ENCODE measurements at regions not wholly inside any gene's neighbourhood (a gene's known extent, or its start where the extent isn't known, plus 50 kb on each side); places are given as distances from the start of the nearest gene placed in this dataset.
"Not testable (repeated sequence)": the region's sequence is repeated elsewhere in the genome, so short reads cannot be mapped to it uniquely, and the experiment has no call there.

GRCh38 chr1:96522927-96523326 lies 198.7 kb upstream of the PTBP2 start:
- TF ChIP-seq CTCF (IDR thresholded peaks at IDR 0.05; ENCODE audit: insufficient read depth, low read depth, low read length): no peak
- H3K4me3 ChIP-seq (ENCODE audit: low read depth, low read length): no peak overlapping the region
- DNase-seq (ENCODE audit: low read depth): no peak

DNA sequence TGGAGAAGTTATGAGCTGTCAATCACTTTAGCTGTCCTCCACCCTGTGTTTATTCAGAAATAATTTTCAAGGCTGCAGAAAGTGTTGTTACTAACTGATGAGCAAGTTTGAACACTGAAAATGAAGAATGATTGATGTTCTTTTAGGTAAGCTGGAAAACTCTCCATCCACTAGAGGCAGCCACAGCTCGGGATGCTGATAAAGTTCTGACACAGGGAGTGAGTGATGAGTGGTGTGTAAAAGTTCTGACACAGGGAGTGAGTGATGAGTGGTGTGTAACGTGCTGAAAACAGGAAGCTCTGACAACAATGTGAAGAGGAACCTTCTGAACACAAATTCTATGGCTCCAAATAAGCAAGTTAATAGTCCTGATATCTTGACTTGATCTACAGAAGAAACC lies 197.5 kb upstream of the PTBP2 start:
- no peak for TF ChIP-seq CTCF (IDR thresholded peaks at IDR 0.05; ENCODE audit: insufficient read depth, low read depth, low read length)
- no peak overlapping the region for H3K4me3 ChIP-seq (ENCODE audit: low read depth, low read length)
- no peak for DNase-seq (ENCODE audit: low read depth)

DNA sequence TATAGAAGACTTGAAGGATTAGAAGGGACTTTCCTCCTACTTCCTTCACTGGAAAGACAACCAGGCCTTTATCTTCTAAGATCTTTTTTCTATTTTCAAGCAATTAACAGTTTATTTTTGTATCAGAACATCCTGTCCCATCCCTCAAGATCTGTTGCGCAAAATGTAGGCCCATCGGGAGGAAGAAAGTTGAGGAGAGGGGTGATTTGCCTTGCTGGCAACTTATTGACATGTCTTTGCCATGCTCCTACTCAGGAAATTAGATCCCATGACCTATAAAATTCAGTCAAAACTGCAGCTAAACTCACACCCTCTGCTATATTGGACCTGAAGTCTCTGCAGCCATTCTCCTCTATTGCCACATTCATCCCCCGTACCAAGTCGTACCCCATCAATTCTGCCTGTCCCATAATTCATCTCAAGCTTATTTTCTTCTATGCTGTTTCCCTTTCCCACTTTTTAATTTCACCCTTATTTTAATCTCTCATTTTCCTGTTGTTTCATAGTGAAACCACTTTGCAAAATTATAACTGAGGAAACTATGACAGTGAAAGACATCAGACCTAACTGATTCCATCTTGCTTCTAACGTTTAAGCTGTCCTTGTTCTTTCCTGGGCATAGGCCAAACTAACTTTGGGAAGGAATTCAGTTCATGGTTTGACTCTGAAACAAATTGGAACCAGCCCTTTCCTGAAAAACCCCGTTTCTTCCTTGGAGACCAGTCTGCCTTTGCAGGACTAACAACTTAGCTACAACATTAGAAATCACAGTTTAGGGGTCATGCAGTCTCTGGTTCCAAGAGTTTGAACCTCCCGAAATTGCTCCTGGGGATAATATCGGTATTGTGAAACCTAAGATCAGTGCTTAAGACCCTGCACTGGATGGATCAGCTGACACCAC lies 195.7 kb upstream of the PTBP2 start:
- no peak for TF ChIP-seq CTCF (IDR thresholded peaks at IDR 0.05; ENCODE audit: insufficient read depth, low read depth, low read length)
- no peak overlapping the region for H3K4me3 ChIP-seq (ENCODE audit: low read depth, low read length)
- DNase-seq (ENCODE audit: low read depth): no peak

DNA sequence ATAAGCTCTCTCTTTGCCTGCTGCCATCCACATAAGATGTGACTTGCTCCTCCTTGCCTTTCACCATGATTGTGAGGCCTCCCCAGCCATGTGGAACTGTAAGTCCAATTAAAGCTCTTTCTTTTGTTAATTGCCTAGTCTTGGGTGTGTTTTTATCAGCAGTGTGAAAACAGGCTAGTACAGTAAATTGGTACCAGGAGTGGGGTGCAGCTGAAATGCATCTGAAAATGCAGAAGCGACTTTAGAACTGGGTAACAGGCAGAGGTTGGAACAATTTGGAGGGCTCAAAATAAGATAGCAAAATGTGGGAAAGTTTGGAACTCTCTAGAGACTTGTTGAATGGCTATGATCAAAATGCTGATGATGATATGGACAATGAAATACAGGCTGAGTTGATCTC lies 192.9 kb upstream of the PTBP2 start:
- H3K4me3 ChIP-seq (ENCODE audit: low read depth, low read length); DNase-seq (ENCODE audit: low read depth): not testable (repeated sequence)

DNA sequence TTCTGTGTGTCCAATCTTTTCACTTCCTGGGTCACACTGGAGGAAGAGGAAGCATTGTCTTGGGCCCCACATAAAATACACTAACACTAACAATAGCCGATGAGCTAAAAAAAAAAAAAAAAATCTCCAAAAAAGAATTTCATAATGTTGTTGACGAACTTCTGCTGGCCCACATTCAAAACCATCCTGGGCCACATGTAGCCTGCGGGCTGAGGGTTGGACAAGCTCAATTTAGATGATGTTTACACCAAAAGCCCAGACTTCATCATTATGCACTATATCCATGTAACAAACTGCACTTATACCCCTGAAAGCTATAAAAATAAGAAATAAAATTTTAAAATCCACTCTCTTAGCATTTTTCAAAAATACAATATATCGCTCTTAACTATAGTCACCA lies 187.8 kb upstream of the PTBP2 start:
- no peak for TF ChIP-seq CTCF (IDR thresholded peaks at IDR 0.05; ENCODE audit: insufficient read depth, low read depth, low read length)
- no peak overlapping the region for H3K4me3 ChIP-seq (ENCODE audit: low read depth, low read length)
- no peak for DNase-seq (ENCODE audit: low read depth)

DNA sequence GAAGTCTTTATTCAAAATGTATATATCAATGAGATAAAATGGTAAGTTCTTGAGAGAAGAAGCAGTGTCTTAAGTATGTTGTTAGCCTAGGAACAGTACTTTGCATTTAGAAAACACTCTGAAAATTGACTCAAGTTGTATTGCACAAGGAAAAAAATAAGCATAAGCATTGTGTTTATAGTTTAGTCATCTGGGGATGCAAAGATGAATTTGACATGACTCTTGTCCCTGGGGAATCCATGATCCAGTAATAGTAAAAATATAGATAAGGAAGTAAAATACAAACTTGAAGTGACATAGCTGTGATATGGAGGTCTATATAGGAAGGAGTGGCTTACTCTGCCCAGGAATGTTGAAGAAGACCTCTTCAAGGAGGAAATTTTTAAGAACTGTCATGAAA lies 185.0 kb upstream of the PTBP2 start:
- no peak for TF ChIP-seq CTCF (IDR thresholded peaks at IDR 0.05; ENCODE audit: insufficient read depth, low read depth, low read length)
- DNase-seq (ENCODE audit: low read depth): peak; percentile 4

GRCh38 chr1:96538111-96538641 lies 183.4 kb upstream of the PTBP2 start:
- no peak overlapping the region for H3K4me3 ChIP-seq (ENCODE audit: low read depth, low read length)
- DNase-seq (ENCODE audit: low read depth): peak; percentile 64
- TF ChIP-seq CTCF (IDR thresholded peaks at IDR 0.05; ENCODE audit: insufficient read depth, low read depth, low read length): peak; percentile 12

More for the DNA sequence above, 185.0 kb upstream of the PTBP2 start:
- no peak overlapping the region for H3K4me3 ChIP-seq (ENCODE audit: low read depth, low read length)
